Right lobe of liver (tissue), 4 donors: ENCODE measurements at regions not wholly inside any gene's neighbourhood (a gene's known extent, or its start where the extent isn't known, plus 50 kb on each side); places are given as distances from the start of the nearest gene placed in this dataset.

Experiments used
- CTCF ChIP-seq, 4 donors: fragments of 200-600 bp in 3 of 4; fragments of 450-650 bp in 1 of 4; IDR thresholded peaks; one replicate each; pipeline versions ENCODE4 v1.5.1 to v1.8.0; 2016 to 2022; ENCODE audit warnings: antibody characterized with exemption in 4 of 4, mild to moderate bottlenecking in 2 of 4
- POLR2A ChIP-seq: fragments of 450-650 bp; IDR thresholded peaks from one replicate; pipeline ENCODE4 v1.6.1; 2017; ENCODE audit warnings: antibody characterized with exemption, mild to moderate bottlenecking
- donor health status: DM: no; HTN: no; CAD: no.
- donor health status: DM: no; HTN: no; CAD: no.
- donor health status: DM: no; HTN: yes; CAD: no.

- TF ChIP-seq POLR2A (no peak), CTCF (IDR thresholded peaks at IDR 0.05) (no peak)
Observed at GRCh38 chr4:148787831-148788477, 345.7 kb upstream of the NR3C2 start.
